ENCODE measurements at regions not wholly inside any gene's neighbourhood (a gene's known extent, or its start where the extent isn't known, plus 50 kb on each side); places are given as distances from the start of the nearest gene placed in this dataset.

DNA sequence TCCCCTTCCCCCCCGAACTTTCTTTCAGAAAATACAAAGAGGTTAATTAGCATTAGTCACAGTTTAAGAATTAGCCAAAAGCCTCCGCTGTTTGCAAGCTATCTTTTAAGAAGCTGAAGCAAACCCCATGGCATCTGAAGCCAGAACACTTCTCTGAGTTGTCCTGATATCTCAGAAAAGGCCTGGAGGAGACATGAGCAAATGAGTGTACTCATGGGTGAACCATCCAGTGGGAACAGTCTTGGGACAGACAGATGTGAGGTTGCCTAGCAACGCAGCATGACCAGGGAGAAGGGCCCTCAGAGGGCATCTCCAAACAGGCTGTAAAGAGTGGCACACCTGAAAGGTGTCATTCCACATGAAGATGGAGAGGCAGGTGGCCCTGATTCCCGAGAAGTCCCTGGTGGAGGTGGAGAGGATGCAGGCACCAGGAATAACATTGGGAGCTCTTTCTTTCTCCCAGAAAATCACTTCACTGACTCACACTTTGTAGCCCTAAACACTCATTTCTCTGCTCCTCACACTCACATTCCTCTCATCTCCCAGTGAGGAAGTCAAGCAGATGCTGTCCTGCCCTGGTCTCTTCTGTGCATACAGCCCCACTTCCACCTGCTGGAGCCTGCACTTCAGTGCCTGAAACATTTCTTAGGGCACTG, 87.0 kb upstream of the TSHZ3 start:
- Histone ChIP-seq H3K79me2 (ENCODE audit: low read length) (no peaks in the 10 kb centered on the region), H3K4me3 (ENCODE audit: low read length) (no peak overlapping the region), H3K9me3 (ENCODE audit: low read length) (no peaks in the 10 kb centered on the region; the same call in 1 of the 2 replicates), H4K20me1 (ENCODE audit: insufficient read depth, low read depth, low read length) (no peaks in the 10 kb centered on the region), H3K36me3 (ENCODE audit: insufficient read depth, low read length) (no peaks in the 10 kb centered on the region), H3K9ac (ENCODE audit: low read length) (no peak overlapping the region), H2AFZ (ENCODE audit: low read length) (no peak overlapping the region), H3K4me1 (ENCODE audit: low read length) (no peaks in the 10 kb centered on the region), H3K9me2 (replicated peaks; ENCODE audit: insufficient read depth, low read length) (no peaks in the 10 kb centered on the region), H3K4me2 (ENCODE audit: low read depth, low read length, poor library complexity, severe bottlenecking) (no peak overlapping the region), H3K27me3 (ENCODE audit: low read length) (no peaks in the 10 kb centered on the region), H3K27ac (ENCODE audit: low read length) (no peak overlapping the region)
- DNase-seq = no peak

DNA sequence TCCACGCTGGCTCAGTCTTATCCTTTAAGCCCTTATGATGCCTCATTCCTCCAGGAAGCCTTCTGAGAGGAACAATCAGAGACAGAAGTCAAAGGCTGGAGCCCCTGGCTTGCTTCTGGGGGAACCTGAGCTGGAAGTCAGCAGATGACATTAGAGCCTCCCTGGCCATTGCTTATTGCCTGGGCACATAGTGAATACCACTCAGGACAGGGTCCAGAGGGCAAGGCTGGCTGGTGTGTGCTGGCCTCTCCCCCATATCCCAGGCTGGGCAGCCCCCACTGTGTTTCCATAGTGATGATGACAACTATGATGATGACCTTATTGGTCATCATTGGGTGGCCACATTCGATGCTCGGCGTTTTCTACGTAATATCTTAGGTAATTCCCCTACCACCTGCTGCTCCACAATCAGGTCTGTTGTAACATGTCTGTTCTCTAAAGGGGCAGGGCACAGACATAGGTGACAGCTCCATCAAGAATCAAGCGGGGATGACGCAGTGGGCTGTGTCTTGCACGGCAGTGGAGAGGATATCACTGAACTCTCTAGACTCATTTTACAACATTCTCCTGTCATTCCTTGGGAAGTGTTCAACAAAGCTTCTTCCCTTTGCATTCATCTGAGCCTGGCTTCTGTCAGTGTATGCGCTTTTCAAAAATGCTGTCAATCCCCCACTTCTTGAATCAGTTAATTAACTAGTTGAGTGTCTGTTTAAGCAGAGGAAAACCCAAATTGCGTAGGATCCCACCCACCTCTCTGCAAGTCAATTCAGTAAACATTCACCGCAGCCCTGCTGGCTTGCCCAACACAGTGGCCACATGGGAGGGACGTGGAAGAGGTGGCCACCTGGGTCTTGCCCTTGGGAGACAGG, 89.4 kb upstream of the TSHZ3 start:
- Histone ChIP-seq H3K9me2 (replicated peaks; ENCODE audit: insufficient read depth, low read length) (no peaks in the 10 kb centered on the region), H3K4me3 (ENCODE audit: low read length) (no peak overlapping the region), H3K36me3 (ENCODE audit: insufficient read depth, low read length) (no peaks in the 10 kb centered on the region), H3K27ac (ENCODE audit: low read length) (no peak overlapping the region), H3K9ac (ENCODE audit: low read length) (no peak overlapping the region), H2AFZ (ENCODE audit: low read length) (no peak overlapping the region), H4K20me1 (ENCODE audit: insufficient read depth, low read depth, low read length) (no peaks in the 10 kb centered on the region), H3K9me3 (ENCODE audit: low read length) (no peaks in the 10 kb centered on the region; the same call in 1 of the 2 replicates), H3K4me2 (ENCODE audit: low read depth, low read length, poor library complexity, severe bottlenecking) (no peak overlapping the region), H3K27me3 (ENCODE audit: low read length) (no peaks in the 10 kb centered on the region), H3K4me1 (ENCODE audit: low read length) (no peaks in the 10 kb centered on the region), H3K79me2 (ENCODE audit: low read length) (no peaks in the 10 kb centered on the region)
- no peak for DNase-seq

DNA sequence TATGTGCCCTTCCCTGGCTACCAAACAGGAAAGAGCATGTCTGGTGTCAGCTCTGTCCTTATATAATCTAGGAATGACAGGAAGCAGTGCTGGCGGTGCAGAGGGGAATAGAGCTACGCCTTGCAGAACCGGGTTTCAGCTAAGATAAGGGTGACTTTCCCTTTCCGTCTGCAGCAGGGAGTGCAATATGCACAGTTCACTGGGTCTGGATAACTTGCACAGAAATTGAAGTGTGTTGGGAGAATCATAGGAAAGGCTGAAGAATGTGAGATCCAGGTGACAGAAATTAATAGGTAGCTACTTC, 90.0 kb upstream of the TSHZ3 start:
- Histone ChIP-seq H2AFZ (ENCODE audit: low read length) (no peak overlapping the region), H3K4me2 (ENCODE audit: low read depth, low read length, poor library complexity, severe bottlenecking) (no peak overlapping the region), H3K9me2 (replicated peaks; ENCODE audit: insufficient read depth, low read length) (no peaks in the 10 kb centered on the region), H3K9ac (ENCODE audit: low read length) (no peak overlapping the region), H3K36me3 (ENCODE audit: insufficient read depth, low read length) (no peaks in the 10 kb centered on the region), H4K20me1 (ENCODE audit: insufficient read depth, low read depth, low read length) (no peaks in the 10 kb centered on the region), H3K79me2 (ENCODE audit: low read length) (no peaks in the 10 kb centered on the region), H3K27ac (ENCODE audit: low read length) (no peak overlapping the region), H3K9me3 (ENCODE audit: low read length) (no peaks in the 10 kb centered on the region; the same call in 1 of the 2 replicates), H3K4me1 (ENCODE audit: low read length) (no peaks in the 10 kb centered on the region), H3K4me3 (ENCODE audit: low read length) (no peak overlapping the region), H3K27me3 (ENCODE audit: low read length) (no peaks in the 10 kb centered on the region)
- no peak for DNase-seq

DNA sequence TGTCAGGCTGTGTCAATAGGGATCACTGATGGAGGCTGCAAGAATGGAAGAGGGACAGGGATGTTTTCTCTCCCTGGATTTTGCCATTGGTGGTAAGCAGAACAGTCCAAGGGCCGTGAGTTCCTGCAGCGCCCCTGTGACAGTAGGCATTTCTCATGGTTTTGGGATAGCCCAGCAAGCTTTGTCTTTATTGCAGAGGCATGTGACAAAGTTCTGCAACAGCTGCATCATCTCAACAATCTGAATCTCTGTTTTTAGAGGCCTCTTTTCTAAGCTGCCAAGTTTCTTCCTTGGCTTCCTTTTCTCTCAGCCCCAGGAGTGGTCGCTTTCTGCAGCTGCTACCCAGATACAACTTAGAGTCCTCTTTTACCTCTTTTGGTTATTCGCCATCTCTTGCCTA, 95.7 kb upstream of the TSHZ3 start:
- no peaks in the 10 kb centered on the region for H3K4me1 ChIP-seq (ENCODE audit: low read length)
- no peaks in the 10 kb centered on the region for H3K79me2 ChIP-seq (ENCODE audit: low read length)
- H3K9me3 ChIP-seq (ENCODE audit: low read length) = no peaks in the 10 kb centered on the region
- no peaks in the 10 kb centered on the region for H3K27me3 ChIP-seq (ENCODE audit: low read length)
- no peak overlapping the region for H3K4me2 ChIP-seq (ENCODE audit: low read depth, low read length, poor library complexity, severe bottlenecking)
- no peak for DNase-seq
- no peaks in the 10 kb centered on the region for H3K9me2 ChIP-seq (replicated peaks; ENCODE audit: insufficient read depth, low read length)
- H3K27ac ChIP-seq (ENCODE audit: low read length) = no peak overlapping the region
- H3K4me3 ChIP-seq (ENCODE audit: low read length) = no peak overlapping the region
- no peak overlapping the region for H2AFZ ChIP-seq (ENCODE audit: low read length)
- H4K20me1 ChIP-seq (ENCODE audit: insufficient read depth, low read depth, low read length) = no peaks in the 10 kb centered on the region
- no peak overlapping the region for H3K9ac ChIP-seq (ENCODE audit: low read length)
- H3K36me3 ChIP-seq (ENCODE audit: insufficient read depth, low read length) = no peaks in the 10 kb centered on the region

DNA sequence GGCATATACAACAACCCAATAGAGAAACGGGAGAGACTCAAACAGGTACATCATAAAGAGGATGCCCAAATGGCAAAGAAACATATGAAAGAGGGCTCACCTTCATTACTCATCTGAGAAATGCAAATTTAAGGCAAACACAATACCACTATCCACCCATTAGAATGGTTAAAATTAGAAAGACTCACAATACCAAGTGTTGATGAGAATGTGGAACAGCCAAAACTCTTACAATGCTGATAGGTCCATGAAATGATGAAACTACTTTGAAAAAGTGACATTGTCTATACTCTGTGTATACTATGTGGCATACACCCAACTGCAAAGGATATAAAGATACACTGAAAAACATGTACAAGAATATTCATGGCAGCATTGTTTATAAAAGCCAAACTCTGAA, 96.2 kb upstream of the TSHZ3 start:
- H3K9ac ChIP-seq (ENCODE audit: low read length) = no peak overlapping the region
- no peak overlapping the region for H2AFZ ChIP-seq (ENCODE audit: low read length)
- H3K36me3 ChIP-seq (ENCODE audit: insufficient read depth, low read length) = no peaks in the 10 kb centered on the region
- no peaks in the 10 kb centered on the region for H3K4me1 ChIP-seq (ENCODE audit: low read length)
- H3K27me3 ChIP-seq (ENCODE audit: low read length) = no peaks in the 10 kb centered on the region
- H3K4me3 ChIP-seq (ENCODE audit: low read length) = no peak overlapping the region
- no peak overlapping the region for H3K27ac ChIP-seq (ENCODE audit: low read length)
- DNase-seq = no peak
- H3K9me3 ChIP-seq (ENCODE audit: low read length) = no peaks in the 10 kb centered on the region
- no peaks in the 10 kb centered on the region for H3K9me2 ChIP-seq (replicated peaks; ENCODE audit: insufficient read depth, low read length)
- no peaks in the 10 kb centered on the region for H3K79me2 ChIP-seq (ENCODE audit: low read length)
- no peak overlapping the region for H3K4me2 ChIP-seq (ENCODE audit: low read depth, low read length, poor library complexity, severe bottlenecking)
- H4K20me1 ChIP-seq (ENCODE audit: insufficient read depth, low read depth, low read length) = no peaks in the 10 kb centered on the region

DNA sequence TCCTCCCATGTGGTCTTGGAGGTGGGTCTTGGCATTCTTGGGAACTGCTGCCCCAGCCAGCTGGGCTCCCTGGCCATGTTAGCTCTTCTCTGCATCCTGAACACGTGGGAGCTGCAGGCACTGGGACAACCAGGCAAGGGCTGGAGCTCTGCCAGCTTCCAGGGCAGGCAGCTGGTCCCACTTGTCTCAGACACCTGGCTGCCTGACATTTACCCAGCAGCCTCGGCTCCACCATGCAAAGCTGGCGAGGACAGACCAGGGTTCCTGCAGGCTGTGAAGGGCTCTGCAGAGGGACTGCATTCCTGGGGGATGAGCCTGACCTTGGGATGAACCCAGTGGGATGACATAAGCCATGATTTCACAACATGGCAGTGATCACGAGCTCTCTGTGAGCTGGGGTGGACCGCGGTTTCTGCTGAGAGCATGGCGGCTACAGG, 99.0 kb upstream of the TSHZ3 start:
- no peak overlapping the region for H3K4me2 ChIP-seq (ENCODE audit: low read depth, low read length, poor library complexity, severe bottlenecking)
- H4K20me1 ChIP-seq (ENCODE audit: insufficient read depth, low read depth, low read length) = no peaks in the 10 kb centered on the region
- no peak for DNase-seq
- H3K4me3 ChIP-seq (ENCODE audit: low read length) = no peak overlapping the region
- H3K79me2 ChIP-seq (ENCODE audit: low read length) = no peaks in the 10 kb centered on the region
- H3K27ac ChIP-seq (ENCODE audit: low read length) = no peak overlapping the region
- no peaks in the 10 kb centered on the region for H3K9me2 ChIP-seq (replicated peaks; ENCODE audit: insufficient read depth, low read length)
- no peak overlapping the region for H3K9ac ChIP-seq (ENCODE audit: low read length)
- no peaks in the 10 kb centered on the region for H3K27me3 ChIP-seq (ENCODE audit: low read length)
- no peaks in the 10 kb centered on the region for H3K36me3 ChIP-seq (ENCODE audit: insufficient read depth, low read length)
- no peaks in the 10 kb centered on the region for H3K9me3 ChIP-seq (ENCODE audit: low read length)
- no peaks in the 10 kb centered on the region for H3K4me1 ChIP-seq (ENCODE audit: low read length)
- H2AFZ ChIP-seq (ENCODE audit: low read length) = no peak overlapping the region

DNA sequence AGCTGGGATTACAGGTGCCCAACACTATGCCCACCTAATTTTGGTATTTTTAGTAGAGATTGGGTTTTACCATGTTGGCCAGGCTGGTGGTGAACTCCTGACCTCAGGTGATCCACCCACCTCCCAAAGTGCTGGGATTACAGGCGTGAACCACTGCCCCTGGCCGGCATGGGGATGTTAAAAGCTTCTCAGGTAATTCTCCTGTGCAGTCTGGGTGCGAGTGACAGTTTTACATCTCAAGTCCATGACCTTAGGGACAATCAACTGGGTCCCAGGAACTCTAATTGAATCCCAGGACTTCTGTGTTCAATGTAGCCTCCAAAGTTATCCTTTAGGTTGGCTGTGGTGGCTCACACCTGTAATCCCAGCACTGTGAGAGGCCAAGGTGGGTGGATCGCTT, 100.1 kb upstream of the TSHZ3 start:
- no peaks in the 10 kb centered on the region for H3K27me3 ChIP-seq (ENCODE audit: low read length)
- H3K36me3 ChIP-seq (ENCODE audit: insufficient read depth, low read length) = no peaks in the 10 kb centered on the region
- DNase-seq = no peak
- no peak overlapping the region for H3K4me3 ChIP-seq (ENCODE audit: low read length)
- H3K9me3 ChIP-seq (ENCODE audit: low read length) = no peaks in the 10 kb centered on the region
- H4K20me1 ChIP-seq (ENCODE audit: insufficient read depth, low read depth, low read length) = no peaks in the 10 kb centered on the region
- no peaks in the 10 kb centered on the region for H3K79me2 ChIP-seq (ENCODE audit: low read length)
- no peak overlapping the region for H3K4me2 ChIP-seq (ENCODE audit: low read depth, low read length, poor library complexity, severe bottlenecking)
- no peak overlapping the region for H2AFZ ChIP-seq (ENCODE audit: low read length)
- no peaks in the 10 kb centered on the region for H3K9me2 ChIP-seq (replicated peaks; ENCODE audit: insufficient read depth, low read length)
- H3K4me1 ChIP-seq (ENCODE audit: low read length) = no peaks in the 10 kb centered on the region
- H3K9ac ChIP-seq (ENCODE audit: low read length) = no peak overlapping the region
- no peak overlapping the region for H3K27ac ChIP-seq (ENCODE audit: low read length)

DNA sequence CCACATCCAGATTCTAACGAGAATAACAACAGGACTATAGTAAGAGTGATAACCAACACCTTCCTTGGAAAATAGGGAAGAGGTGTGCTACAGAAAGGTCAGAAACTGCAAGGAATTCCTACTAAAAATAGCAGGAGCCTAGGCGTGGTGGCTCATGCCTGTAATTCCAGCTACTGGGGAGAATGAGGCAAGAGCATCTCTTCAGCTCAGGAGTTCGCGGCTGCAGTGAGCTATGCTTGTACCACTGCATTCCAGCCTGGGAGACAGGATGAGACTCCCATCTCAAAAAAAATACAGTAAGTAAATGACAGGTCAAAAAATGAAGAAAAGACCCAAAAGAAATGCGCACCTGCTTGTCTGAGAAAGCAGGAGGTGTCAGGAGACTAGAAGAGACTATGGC, 101.5 kb upstream of the TSHZ3 start:
- no peaks in the 10 kb centered on the region for H4K20me1 ChIP-seq (ENCODE audit: insufficient read depth, low read depth, low read length)
- no peaks in the 10 kb centered on the region for H3K79me2 ChIP-seq (ENCODE audit: low read length)
- H3K4me3 ChIP-seq (ENCODE audit: low read length) = no peak overlapping the region
- no peaks in the 10 kb centered on the region for H3K4me1 ChIP-seq (ENCODE audit: low read length)
- DNase-seq = no peak
- H2AFZ ChIP-seq (ENCODE audit: low read length) = no peak overlapping the region
- no peak overlapping the region for H3K4me2 ChIP-seq (ENCODE audit: low read depth, low read length, poor library complexity, severe bottlenecking)
- H3K27me3 ChIP-seq (ENCODE audit: low read length) = no peaks in the 10 kb centered on the region
- no peaks in the 10 kb centered on the region for H3K9me2 ChIP-seq (replicated peaks; ENCODE audit: insufficient read depth, low read length)
- H3K9me3 ChIP-seq (ENCODE audit: low read length) = no peaks in the 10 kb centered on the region
- no peaks in the 10 kb centered on the region for H3K36me3 ChIP-seq (ENCODE audit: insufficient read depth, low read length)
- no peak overlapping the region for H3K9ac ChIP-seq (ENCODE audit: low read length)
- no peak overlapping the region for H3K27ac ChIP-seq (ENCODE audit: low read length)
